ENCODE measurements at regions not wholly inside any gene's neighbourhood (a gene's known extent, or its start where the extent isn't known, plus 50 kb on each side); places are given as distances from the start of the nearest gene placed in this dataset.

DNA sequence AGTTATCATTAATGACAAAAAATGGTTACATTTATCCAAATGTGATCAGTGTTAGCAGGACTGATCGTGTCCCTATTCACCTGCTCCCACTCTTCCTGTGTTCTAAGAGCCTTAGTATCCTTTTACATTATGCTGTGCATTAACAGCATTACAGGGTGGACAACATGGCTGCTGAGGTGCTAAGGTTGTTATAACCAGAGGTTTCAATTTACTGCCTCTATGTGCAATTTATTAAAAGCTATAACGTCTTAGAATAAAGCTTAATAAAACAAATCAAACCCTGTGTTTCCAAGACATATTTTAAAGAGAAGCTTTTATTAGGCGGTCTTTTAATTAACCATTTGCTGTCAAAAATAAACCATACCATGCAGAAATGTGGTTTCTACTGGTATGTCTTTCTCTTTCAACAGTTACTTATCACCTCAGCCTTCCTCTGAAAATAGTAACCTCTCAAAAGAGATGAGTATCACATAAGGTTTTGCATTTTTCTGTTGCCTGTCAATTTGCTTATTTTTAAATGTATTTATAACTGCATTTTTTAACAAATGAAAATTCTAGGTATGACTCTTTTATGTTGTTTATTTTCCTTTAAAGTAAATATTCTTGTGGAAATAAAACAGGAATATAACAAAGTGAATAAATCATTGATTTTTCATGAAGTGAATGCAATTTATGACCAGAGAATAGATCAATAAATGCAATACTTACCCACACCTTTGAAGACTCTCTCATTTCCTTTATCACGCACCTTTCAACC, 849.8 kb upstream of the SORCS1 start:
- H3K4me3 ChIP-seq (ENCODE audit: low read depth, low read length): no peak overlapping the region
- no peak for DNase-seq (ENCODE audit: low read depth)
- TF ChIP-seq, protein P1, sequence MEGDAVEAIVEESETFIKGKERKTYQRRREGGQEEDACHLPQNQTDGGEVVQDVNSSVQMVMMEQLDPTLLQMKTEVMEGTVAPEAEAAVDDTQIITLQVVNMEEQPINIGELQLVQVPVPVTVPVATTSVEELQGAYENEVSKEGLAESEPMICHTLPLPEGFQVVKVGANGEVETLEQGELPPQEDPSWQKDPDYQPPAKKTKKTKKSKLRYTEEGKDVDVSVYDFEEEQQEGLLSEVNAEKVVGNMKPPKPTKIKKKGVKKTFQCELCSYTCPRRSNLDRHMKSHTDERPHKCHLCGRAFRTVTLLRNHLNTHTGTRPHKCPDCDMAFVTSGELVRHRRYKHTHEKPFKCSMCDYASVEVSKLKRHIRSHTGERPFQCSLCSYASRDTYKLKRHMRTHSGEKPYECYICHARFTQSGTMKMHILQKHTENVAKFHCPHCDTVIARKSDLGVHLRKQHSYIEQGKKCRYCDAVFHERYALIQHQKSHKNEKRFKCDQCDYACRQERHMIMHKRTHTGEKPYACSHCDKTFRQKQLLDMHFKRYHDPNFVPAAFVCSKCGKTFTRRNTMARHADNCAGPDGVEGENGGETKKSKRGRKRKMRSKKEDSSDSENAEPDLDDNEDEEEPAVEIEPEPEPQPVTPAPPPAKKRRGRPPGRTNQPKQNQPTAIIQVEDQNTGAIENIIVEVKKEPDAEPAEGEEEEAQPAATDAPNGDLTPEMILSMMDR (IDR thresholded peaks at IDR 0.05; ENCODE audit: low read depth, low read length, missing control alignments): no peak

DNA sequence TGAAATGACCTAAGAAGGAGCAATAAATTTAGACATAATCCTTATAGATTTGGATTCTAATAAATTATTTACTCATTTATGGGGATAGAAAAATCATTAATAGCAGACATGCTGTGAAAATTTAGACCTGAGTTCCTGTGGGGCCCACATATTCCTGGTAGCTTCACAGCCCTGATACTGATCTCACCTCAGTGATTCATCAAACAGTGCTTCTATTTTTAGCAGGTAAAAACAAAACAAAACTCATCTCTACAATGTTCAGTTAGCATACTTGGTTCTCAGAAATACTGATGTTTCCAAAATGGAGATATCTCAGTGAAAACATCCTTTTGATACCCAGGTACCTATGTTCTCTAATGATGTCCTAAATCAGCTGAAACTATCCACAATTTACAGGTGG, 841.1 kb upstream of the SORCS1 start:
- H3K4me3 ChIP-seq (ENCODE audit: low read depth, low read length): no peak overlapping the region
- DNase-seq (ENCODE audit: low read depth): no peak
- TF ChIP-seq, protein P1 (IDR thresholded peaks at IDR 0.05; ENCODE audit: low read depth, low read length, missing control alignments): no peak

- TF ChIP-seq, protein P1 (IDR thresholded peaks at IDR 0.05; ENCODE audit: low read depth, low read length, missing control alignments): no peak
- DNase-seq (ENCODE audit: low read depth): no peak
- no peak overlapping the region for H3K4me3 ChIP-seq (ENCODE audit: low read depth, low read length)
Observed at GRCh38 chr10:108003576-108003975, 839.1 kb upstream of the SORCS1 start.

DNA sequence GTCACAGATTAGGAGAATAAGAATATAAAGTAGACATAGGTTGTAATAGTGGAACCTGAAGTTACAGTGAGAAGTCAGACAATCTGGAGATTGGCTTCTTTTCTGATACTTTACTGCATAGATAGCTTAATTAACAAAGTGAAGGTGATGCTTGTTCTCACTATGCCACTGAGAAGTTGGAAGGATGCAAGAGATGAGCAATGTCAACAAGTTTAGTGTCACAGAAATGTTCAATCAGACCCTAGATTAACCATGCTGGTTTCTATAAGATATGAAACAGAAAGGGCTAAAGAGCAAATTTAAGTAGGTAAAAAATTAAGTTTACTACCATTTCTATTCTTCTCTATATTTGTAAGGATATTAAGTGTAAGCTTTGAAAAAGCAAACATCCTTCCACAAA, 838.6 kb upstream of the SORCS1 start:
- H3K4me3 ChIP-seq (ENCODE audit: low read depth, low read length): no peak overlapping the region
- TF ChIP-seq, protein P1 (IDR thresholded peaks at IDR 0.05; ENCODE audit: low read depth, low read length, missing control alignments): no peak
- no peak for DNase-seq (ENCODE audit: low read depth)

DNA sequence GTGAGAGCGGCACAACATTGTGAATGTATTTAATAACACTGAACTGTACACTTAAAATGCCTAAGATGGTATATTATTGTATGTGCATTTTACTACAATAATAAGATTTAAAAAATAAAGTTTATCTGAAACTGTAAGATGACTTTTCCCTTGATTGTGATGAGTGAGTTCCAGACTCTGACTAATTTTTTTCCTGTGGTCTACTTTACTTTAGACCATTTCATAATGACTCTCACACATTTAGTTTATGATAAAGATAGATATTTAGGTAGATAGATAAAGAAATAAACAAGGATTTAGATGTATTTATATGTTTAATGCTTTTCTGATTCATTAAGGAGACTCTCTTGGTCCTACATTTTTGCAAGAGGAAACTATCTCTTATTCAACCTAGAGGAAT, 835.9 kb upstream of the SORCS1 start:
- TF ChIP-seq, protein P1 (IDR thresholded peaks at IDR 0.05; ENCODE audit: low read depth, low read length, missing control alignments): no peak
- no peak overlapping the region for H3K4me3 ChIP-seq (ENCODE audit: low read depth, low read length)
- DNase-seq (ENCODE audit: low read depth): no peak

DNA sequence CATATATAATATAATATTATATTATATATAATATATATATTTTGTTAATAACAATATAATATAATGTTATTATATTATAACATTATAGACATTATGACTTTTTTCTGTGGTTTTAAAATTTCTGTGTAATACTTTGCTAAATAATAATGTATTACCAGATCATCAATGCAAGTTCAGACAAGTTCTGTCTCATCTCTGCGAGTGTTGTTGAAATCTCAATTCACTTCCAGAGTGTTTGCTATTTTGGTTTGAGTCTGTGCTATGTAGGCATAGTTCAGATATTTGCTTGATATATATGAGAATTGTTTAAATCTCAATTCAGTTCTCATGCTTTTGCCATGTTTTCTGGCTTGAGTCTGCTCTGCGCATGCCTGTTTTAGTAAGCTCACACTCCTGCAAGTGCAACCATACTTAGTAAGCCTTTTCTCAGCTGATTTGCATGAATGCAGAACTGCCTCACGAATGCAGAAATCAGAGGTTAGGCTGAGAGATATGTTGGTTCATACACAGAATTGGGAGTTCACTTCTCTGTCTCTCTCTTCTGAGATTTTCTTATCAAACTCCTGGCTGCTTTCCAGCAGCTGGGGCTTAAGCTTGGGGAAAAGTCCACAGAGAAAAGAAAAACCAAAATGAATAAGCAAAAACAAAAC, 830.2 kb upstream of the SORCS1 start:
- no peak for DNase-seq (ENCODE audit: low read depth)
- H3K4me3 ChIP-seq (ENCODE audit: low read depth, low read length): no peak overlapping the region
- TF ChIP-seq, protein P1 (IDR thresholded peaks at IDR 0.05; ENCODE audit: low read depth, low read length, missing control alignments): no peak
